ENCODE measurements at regions not wholly inside any gene's neighbourhood (a gene's known extent, or its start where the extent isn't known, plus 50 kb on each side); places are given as distances from the start of the nearest gene placed in this dataset.

DNA sequence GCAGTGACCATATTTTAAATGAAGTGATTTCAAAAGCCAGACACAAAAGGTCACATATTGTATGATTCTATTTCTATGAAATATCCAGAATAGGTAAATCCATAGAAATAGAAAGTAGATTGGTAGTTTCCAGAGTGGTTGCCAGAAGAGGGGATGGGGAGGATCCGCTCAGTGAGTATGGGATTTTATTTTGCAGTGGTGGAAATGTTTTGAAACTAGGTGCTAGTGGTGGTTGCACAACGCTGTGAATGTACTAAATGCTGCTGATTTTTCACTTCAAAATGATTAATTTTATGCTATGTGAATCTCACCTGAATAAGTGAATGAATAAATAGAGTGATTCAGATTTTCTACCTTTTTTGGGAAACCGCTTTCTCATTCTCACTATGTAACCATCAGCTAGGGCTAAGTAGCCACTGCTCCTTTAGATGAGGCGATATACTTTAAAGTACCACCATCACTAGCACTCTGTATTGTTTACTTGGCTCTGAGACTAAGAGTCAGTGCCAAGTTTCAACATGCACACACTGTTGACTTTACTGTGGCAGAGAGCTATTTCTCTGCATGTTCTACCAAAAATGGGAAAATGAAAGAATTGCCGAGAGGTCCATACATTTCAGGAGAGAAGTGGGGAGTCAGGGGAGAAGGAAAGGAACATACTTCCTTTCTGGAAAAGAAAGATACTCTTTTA is 90.7 kb upstream of the GOLIM4 start:
- no peaks in the 10 kb centered on the region for H3K4me1 ChIP-seq (ENCODE audit: insufficient read depth, low read length)
- DNase-seq (ENCODE audit: insufficient read length, low spot score, missing footprints): no peak
- TF ChIP-seq, protein P1, sequence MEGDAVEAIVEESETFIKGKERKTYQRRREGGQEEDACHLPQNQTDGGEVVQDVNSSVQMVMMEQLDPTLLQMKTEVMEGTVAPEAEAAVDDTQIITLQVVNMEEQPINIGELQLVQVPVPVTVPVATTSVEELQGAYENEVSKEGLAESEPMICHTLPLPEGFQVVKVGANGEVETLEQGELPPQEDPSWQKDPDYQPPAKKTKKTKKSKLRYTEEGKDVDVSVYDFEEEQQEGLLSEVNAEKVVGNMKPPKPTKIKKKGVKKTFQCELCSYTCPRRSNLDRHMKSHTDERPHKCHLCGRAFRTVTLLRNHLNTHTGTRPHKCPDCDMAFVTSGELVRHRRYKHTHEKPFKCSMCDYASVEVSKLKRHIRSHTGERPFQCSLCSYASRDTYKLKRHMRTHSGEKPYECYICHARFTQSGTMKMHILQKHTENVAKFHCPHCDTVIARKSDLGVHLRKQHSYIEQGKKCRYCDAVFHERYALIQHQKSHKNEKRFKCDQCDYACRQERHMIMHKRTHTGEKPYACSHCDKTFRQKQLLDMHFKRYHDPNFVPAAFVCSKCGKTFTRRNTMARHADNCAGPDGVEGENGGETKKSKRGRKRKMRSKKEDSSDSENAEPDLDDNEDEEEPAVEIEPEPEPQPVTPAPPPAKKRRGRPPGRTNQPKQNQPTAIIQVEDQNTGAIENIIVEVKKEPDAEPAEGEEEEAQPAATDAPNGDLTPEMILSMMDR (IDR thresholded peaks at IDR 0.05; ENCODE audit: extremely low read depth, low read depth, low read length): no peak
- no peaks in the 10 kb centered on the region for H4K20me1 ChIP-seq (ENCODE audit: insufficient read depth, low read length)
- H3K79me2 ChIP-seq (ENCODE audit: insufficient read depth, low read length): no peaks in the 10 kb centered on the region
- H3K27me3 ChIP-seq (ENCODE audit: insufficient read depth, low read length): no peaks in the 10 kb centered on the region
- H3K36me3 ChIP-seq (ENCODE audit: insufficient read depth, low read length): no peaks in the 10 kb centered on the region
- H3K4me3 ChIP-seq (ENCODE audit: insufficient read depth, low read length): no peak overlapping the region
- no peaks in the 10 kb centered on the region for H3K9me3 ChIP-seq (ENCODE audit: low read depth, low read length)
- H3K27ac ChIP-seq (ENCODE audit: low read depth, low read length): no peak overlapping the region
- H2AFZ ChIP-seq (ENCODE audit: low read length): no peak overlapping the region
- H3K4me2 ChIP-seq (ENCODE audit: insufficient read depth, low read length): no peak overlapping the region

DNA sequence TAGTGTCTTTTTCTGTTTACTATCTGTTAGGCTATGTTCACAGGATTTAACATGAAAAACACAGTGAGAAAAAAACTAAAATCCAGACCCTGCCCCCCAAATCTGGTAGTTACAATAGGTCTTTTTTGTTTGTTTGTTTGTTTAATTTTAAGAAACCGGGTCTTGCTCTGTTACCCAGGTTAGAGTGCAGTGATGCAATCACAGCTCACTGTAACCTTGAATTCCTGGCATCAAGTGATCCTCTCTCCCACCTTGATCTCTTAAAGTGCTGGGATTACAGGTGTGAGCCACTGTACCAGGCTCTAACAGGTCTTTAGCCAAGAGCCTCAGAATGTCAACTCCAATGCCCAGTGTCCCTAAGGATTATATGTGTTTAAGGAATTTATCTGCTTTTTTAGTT is 88.0 kb upstream of the GOLIM4 start:
- no peak overlapping the region for H3K4me3 ChIP-seq (ENCODE audit: insufficient read depth, low read length)
- H3K27ac ChIP-seq (ENCODE audit: low read depth, low read length): no peak overlapping the region
- H3K4me1 ChIP-seq (ENCODE audit: insufficient read depth, low read length): no peaks in the 10 kb centered on the region
- no peak for DNase-seq (ENCODE audit: insufficient read length, low spot score, missing footprints)
- no peaks in the 10 kb centered on the region for H3K36me3 ChIP-seq (ENCODE audit: insufficient read depth, low read length)
- H3K27me3 ChIP-seq (ENCODE audit: insufficient read depth, low read length): no peaks in the 10 kb centered on the region
- H2AFZ ChIP-seq (ENCODE audit: low read length): no peak overlapping the region
- no peaks in the 10 kb centered on the region for H4K20me1 ChIP-seq (ENCODE audit: insufficient read depth, low read length)
- H3K4me2 ChIP-seq (ENCODE audit: insufficient read depth, low read length): no peak overlapping the region
- H3K9me3 ChIP-seq (ENCODE audit: low read depth, low read length): no peaks in the 10 kb centered on the region
- no peaks in the 10 kb centered on the region for H3K79me2 ChIP-seq (ENCODE audit: insufficient read depth, low read length)
- TF ChIP-seq, protein P1 (IDR thresholded peaks at IDR 0.05; ENCODE audit: extremely low read depth, low read depth, low read length): no peak

DNA sequence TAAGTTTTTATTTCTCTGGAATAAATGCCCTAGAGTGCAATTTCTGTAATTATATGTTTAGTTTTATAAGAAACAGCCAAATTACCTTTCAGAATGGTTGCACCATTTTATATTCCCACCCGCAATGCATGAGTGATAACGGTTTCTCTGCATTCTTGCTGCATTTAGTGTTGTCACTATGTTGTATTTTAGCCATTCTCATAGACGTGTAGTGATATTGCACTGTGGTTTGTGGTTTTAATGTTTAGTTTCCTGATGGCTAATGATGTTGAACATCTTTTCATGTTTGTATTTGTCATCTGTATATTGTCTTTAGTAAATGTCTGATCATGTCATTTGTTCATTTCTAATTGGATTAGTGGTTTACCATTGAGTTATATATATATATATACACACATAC is 73.0 kb upstream of the GOLIM4 start:
- peaks cover 4% of the 10 kb centered on the region for H3K4me1 ChIP-seq (ENCODE audit: insufficient read depth, low read length)
- H3K79me2 ChIP-seq (ENCODE audit: insufficient read depth, low read length): no peaks in the 10 kb centered on the region
- no peak for DNase-seq (ENCODE audit: insufficient read length, low spot score, missing footprints)
- H2AFZ ChIP-seq (ENCODE audit: low read length): no peak overlapping the region
- H3K9me3 ChIP-seq (ENCODE audit: low read depth, low read length): no peaks in the 10 kb centered on the region
- no peak overlapping the region for H3K4me3 ChIP-seq (ENCODE audit: insufficient read depth, low read length)
- H3K27ac ChIP-seq (ENCODE audit: low read depth, low read length): no peak overlapping the region
- TF ChIP-seq, protein P1 (IDR thresholded peaks at IDR 0.05; ENCODE audit: extremely low read depth, low read depth, low read length): no peak
- H4K20me1 ChIP-seq (ENCODE audit: insufficient read depth, low read length): no peaks in the 10 kb centered on the region
- no peaks in the 10 kb centered on the region for H3K27me3 ChIP-seq (ENCODE audit: insufficient read depth, low read length)
- H3K36me3 ChIP-seq (ENCODE audit: insufficient read depth, low read length): no peaks in the 10 kb centered on the region
- H3K4me2 ChIP-seq (ENCODE audit: insufficient read depth, low read length): no peak overlapping the region

DNA sequence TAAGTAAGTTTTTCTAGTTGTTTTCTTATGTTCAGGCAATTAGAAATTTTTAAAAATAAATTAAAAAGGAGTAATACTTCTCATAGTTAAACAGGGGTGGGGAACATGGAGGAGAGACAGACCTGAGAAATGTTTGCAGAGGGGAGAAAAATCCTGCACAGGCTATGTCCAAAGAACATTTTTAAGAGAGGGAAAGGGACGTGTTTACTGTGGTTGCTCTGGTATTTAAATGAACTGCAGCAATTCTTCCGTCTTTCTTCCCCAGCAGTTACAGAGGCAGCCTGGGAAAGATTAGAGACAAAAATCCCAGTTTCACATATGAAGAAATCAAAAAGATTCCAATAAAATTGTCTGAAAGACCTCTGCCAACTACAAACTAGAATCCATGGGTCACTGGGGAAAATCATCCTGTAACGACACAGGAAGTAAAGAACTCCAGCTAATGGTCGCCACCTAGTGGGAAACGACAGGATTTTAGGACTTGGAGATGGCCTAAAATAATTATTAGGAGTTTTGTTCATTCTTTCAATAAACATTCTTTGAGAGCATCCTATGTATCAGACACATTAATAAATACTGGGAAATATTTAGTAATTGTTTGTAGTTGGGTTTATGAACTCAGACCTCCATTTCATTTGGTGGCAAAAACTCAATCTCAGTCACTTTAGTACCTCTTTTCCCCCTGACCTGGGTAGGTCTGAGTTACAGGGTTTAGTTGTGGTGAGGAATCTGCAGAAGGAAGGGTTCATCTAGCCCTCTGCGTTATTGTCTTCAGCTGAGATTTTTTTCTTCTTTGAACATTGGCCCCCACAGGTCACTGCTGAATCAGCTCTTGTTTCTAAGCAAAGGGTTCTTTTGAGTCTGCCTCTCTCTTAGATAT is 69.9 kb upstream of the GOLIM4 start:
- Histone ChIP-seq H3K9me3 (ENCODE audit: low read depth, low read length) (no peaks in the 10 kb centered on the region), H3K4me2 (ENCODE audit: insufficient read depth, low read length) (peak overlapping the region; percentile 77), H3K36me3 (ENCODE audit: insufficient read depth, low read length) (no peaks in the 10 kb centered on the region), H3K27ac (ENCODE audit: low read depth, low read length) (peak overlapping the region; percentile 47), H3K27me3 (ENCODE audit: insufficient read depth, low read length) (no peaks in the 10 kb centered on the region), H3K4me3 (ENCODE audit: insufficient read depth, low read length) (peak overlapping the region; percentile 26), H3K79me2 (ENCODE audit: insufficient read depth, low read length) (no peaks in the 10 kb centered on the region), H4K20me1 (ENCODE audit: insufficient read depth, low read length) (no peaks in the 10 kb centered on the region), H3K4me1 (ENCODE audit: insufficient read depth, low read length) (peaks cover 4% of the 10 kb centered on the region), H2AFZ (ENCODE audit: low read length) (peak overlapping the region; percentile 71)
- TF ChIP-seq, protein P1 (IDR thresholded peaks at IDR 0.05; ENCODE audit: extremely low read depth, low read depth, low read length): peak; percentile 81
- DNase-seq (ENCODE audit: insufficient read length, low spot score, missing footprints): peak; percentile 59
